GM21360 (cell line): ENCODE measurements at regions not wholly inside any gene's neighbourhood (a gene's known extent, or its start where the extent isn't known, plus 50 kb on each side); places are given as distances from the start of the nearest gene placed in this dataset.

Experiments
- ATAC-seq: cut with Tn5 transposase; IDR thresholded peaks from one replicate; pipeline ENCODE4 v1.9.1; 2021; ENCODE audit warnings: mild to moderate bottlenecking, moderate library complexity; ENCODE audit not compliant: unreplicated experiment

DNA sequence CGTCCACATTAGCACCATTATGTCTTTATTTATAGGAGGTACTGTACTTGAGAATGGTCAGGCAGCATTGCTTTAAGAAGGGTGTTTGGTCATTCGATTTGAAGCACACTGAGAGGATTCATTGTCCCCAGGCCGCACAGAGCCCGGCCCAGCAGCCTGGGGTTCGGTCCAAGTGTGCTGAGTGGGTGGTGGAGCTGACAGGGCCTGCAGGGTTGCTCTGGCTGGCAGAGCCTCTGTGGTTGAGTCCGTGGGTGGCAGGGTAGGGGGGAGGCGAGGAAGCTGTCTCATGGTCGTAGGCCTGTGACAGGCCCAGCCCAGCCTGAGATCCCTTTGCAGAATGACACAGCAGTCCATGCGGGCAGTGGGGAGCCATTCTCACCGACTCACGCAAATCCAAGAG is 227.7 kb upstream of the TOPAZ1 start:
- no peak for ATAC-seq

- ATAC-seq: no peak
Observed at GRCh38 chr3:44015170-44015569, 226.5 kb upstream of the TOPAZ1 start.

GRCh38 chr3:44016818-44017217 is 224.9 kb upstream of the TOPAZ1 start:
- no peak for ATAC-seq

GRCh38 chr3:44018926-44019325 is 222.8 kb upstream of the TOPAZ1 start:
- no peak for ATAC-seq

GRCh38 chr3:44019736-44020135 is 221.9 kb upstream of the TOPAZ1 start:
- no peak for ATAC-seq

DNA sequence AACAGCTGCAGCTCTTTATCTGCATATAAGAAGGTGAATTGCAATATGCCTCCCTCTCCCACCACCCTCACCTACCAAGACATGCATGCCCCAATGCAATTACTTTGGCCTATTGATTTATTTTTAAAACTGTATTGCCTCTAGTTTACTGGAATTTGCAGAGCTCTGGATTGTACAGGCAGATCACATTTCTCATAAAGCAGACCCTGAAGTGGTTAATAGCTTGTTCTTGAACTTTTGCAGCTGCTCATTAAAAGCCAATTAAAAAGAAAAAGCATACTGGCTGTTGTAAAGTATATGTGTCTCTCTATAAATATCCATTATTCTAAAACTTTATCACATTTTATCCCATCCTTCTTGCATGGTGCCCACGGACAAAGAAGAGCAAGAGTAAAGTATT is 221.5 kb upstream of the TOPAZ1 start:
- ATAC-seq: no peak

- ATAC-seq: no peak
Observed at GRCh38 chr3:44021651-44022594, 219.8 kb upstream of the TOPAZ1 start.

- ATAC-seq: no peak
Observed at GRCh38 chr3:44023961-44024593, 217.6 kb upstream of the TOPAZ1 start.

DNA sequence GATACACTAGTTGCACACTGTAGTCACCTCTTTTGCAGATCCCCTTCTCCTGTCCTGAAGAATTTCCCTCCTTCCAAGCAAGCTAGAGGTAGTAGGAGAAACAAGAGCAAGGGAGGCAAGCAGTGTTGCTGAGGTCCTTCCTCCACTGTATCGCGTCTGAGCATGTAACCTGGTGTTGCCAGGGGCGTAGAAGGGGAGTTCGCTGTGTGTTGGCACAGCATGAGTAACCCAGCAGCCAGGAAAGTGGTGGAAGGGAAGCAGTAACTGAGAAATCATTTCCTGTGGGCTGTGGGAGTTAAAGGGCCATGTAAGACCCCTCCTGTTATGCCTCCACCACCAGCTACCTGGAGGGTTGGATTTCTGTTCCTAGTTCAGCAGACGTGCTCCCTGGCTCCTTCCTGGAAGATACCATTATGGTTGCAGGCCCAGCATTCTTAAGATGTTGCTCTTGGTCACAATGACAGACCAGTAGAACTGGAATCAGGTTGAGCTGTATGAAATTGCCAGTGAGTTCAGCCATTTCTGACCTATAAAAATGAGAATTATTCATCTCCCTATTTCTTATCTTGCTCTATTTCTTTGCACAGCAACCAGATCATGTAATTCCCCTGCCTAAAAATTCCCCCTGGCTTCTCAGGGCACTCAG is 215.3 kb upstream of the TOPAZ1 start:
- no peak for ATAC-seq

- ATAC-seq: no peak
Observed at GRCh38 chr3:44029100-44029499, 212.6 kb upstream of the TOPAZ1 start.

DNA sequence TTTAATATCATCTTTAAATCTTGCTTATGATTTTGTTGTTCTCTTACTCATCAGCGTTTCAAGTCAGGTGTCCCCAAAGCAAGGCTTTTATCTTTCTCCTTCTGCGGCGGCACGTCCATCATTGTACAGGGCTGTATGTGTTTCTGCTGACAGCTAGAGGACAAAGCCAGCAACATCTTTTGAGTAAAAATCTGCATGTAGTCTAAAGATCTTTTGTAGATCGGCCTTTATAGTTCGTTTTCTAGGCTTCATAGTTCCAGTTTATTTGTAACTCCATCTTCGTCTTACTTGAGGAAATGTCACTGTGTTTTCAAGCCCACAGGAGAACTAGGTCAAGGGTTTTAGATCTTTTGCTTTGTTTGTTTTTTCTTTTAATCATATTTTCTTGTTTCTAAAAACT is 211.4 kb upstream of the TOPAZ1 start:
- no peak for ATAC-seq

GRCh38 chr3:44030687-44031305 is 210.9 kb upstream of the TOPAZ1 start:
- no peak for ATAC-seq

GRCh38 chr3:44031387-44032380 is 210.0 kb upstream of the TOPAZ1 start:
- peak; percentile 49 for ATAC-seq

DNA sequence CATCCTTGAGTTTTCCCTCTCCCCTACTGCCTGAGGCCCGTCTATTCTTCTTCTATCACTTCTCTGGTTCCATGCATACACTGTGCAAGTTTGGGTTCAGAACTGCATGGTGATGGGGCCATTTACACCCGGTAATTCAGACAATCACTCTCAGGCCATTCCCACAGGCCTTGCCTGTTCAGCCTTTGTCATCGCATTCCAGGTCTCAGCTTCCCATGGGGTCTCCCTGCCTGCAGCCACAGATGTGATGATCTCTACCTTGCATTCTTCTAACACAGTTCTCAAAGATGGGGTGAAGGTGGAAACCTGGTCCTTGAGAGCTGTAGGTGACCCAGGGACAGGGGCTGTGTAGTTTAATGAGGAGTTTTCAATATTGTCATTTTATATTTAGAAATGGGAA is 209.2 kb upstream of the TOPAZ1 start:
- no peak for ATAC-seq

GRCh38 chr3:44033123-44033522 is 208.6 kb upstream of the TOPAZ1 start:
- no peak for ATAC-seq

GRCh38 chr3:44036850-44037249 is 204.8 kb upstream of the TOPAZ1 start:
- ATAC-seq: no peak

GRCh38 chr3:44039006-44039405 is 202.7 kb upstream of the TOPAZ1 start:
- ATAC-seq: no peak

- ATAC-seq: no peak
Observed at GRCh38 chr3:44041726-44042125, 200.0 kb upstream of the TOPAZ1 start.

- no peak for ATAC-seq
Observed at GRCh38 chr3:44042772-44043171, 198.9 kb upstream of the TOPAZ1 start.
